ENCODE measurements at regions not wholly inside any gene's neighbourhood (a gene's known extent, or its start where the extent isn't known, plus 50 kb on each side); places are given as distances from the start of the nearest gene placed in this dataset.
A peak's percentile ranks its signal among the peaks of the same experiment; 100 is the strongest.

GRCh38 chr10:65482848-65483247 lies 1443.0 kb upstream of the LRRTM3 start:
- no peak for DNase-seq

- peak; percentile 30 for DNase-seq
These were observed 1434.0 kb upstream of the LRRTM3 start for GRCh38 chr10:65491799-65492198.

GRCh38 chr10:65496541-65496940 lies 1429.3 kb upstream of the LRRTM3 start:
- no peak for DNase-seq

- DNase-seq = no peak
These were observed 1428.0 kb upstream of the LRRTM3 start for GRCh38 chr10:65497837-65498236.

- no peak for DNase-seq
These were observed 1425.1 kb upstream of the LRRTM3 start for GRCh38 chr10:65500716-65501115.

GRCh38 chr10:65501259-65501658 lies 1424.6 kb upstream of the LRRTM3 start:
- no peak for DNase-seq

- DNase-seq = no peak
These were observed 1407.5 kb upstream of the LRRTM3 start for GRCh38 chr10:65518379-65518778.

- DNase-seq = no peak
These were observed 1396.8 kb upstream of the LRRTM3 start for GRCh38 chr10:65528986-65529385.

GRCh38 chr10:65531545-65531944 lies 1394.3 kb upstream of the LRRTM3 start:
- no peak for DNase-seq

- DNase-seq = no peak
These were observed 1391.1 kb upstream of the LRRTM3 start for GRCh38 chr10:65534771-65535170.

- DNase-seq = no peak
These were observed 1381.1 kb upstream of the LRRTM3 start for GRCh38 chr10:65544756-65545155.

GRCh38 chr10:65548001-65548400 lies 1377.8 kb upstream of the LRRTM3 start:
- no peak for DNase-seq

GRCh38 chr10:65550761-65551160 lies 1375.1 kb upstream of the LRRTM3 start:
- no peak for DNase-seq

GRCh38 chr10:65555192-65555591 lies 1370.6 kb upstream of the LRRTM3 start:
- DNase-seq = no peak

- no peak for DNase-seq
These were observed 1369.8 kb upstream of the LRRTM3 start for GRCh38 chr10:65556006-65556405.

- DNase-seq = no peak
These were observed 1366.5 kb upstream of the LRRTM3 start for GRCh38 chr10:65559369-65559768.

- no peak for DNase-seq
These were observed 1360.6 kb upstream of the LRRTM3 start for GRCh38 chr10:65565246-65565645.

- no peak for DNase-seq
These were observed 1358.9 kb upstream of the LRRTM3 start for GRCh38 chr10:65566906-65567305.

GRCh38 chr10:65570143-65571010 lies 1355.5 kb upstream of the LRRTM3 start:
- DNase-seq = peak; percentile 63

- DNase-seq = peak; percentile 31
These were observed 1354.7 kb upstream of the LRRTM3 start for GRCh38 chr10:65571011-65571570.

GRCh38 chr10:65581426-65582026 lies 1344.3 kb upstream of the LRRTM3 start:
- DNase-seq = peak; percentile 16

- no peak for DNase-seq
These were observed 1323.5 kb upstream of the LRRTM3 start for GRCh38 chr10:65602182-65602865.

- DNase-seq = no peak
These were observed 1314.2 kb upstream of the LRRTM3 start for GRCh38 chr10:65611592-65611991.
